Tibial artery (tissue), 4 donors: ENCODE measurements at regions not wholly inside any gene's neighbourhood (a gene's known extent, or its start where the extent isn't known, plus 50 kb on each side); places are given as distances from the start of the nearest gene placed in this dataset.

Experiments
- DNase-seq, 2 donors: peaks; one replicate each; pipeline ENCODE4 v3.0.0-alpha.2; 2019
- H3K27ac ChIP-seq, 2 donors: fragments of 200-600 bp; sonication (generic) in 1 of 2; 1 replicate in 1 of 2; 2 replicates in 1 of 2; pipeline ENCODE4 v1.5.1; 2018 to 2019; ENCODE audit warnings: mild to moderate bottlenecking in 1 of 2
- H3K27me3 ChIP-seq, 2 donors: fragments of 200-600 bp; sonication (generic) in 1 of 2; one replicate each; pipeline versions ENCODE4 v1.5.1 to v1.6.0; 2016 to 2019
- H3K36me3 ChIP-seq, 3 donors: fragments of 200-600 bp; sonication (generic) in 2 of 3; one replicate each; pipeline ENCODE4 v1.5.1; 2016 to 2019; ENCODE audit warnings: mild to moderate bottlenecking in 2 of 3
- H3K4me1 ChIP-seq, 4 donors: fragments of 200-600 bp; sonication (generic) in 2 of 4; 1 replicate in 3 of 4; 2 replicates in 1 of 4; pipeline ENCODE4 v1.5.1; 2016 to 2019
- H3K4me3 ChIP-seq, 2 donors: fragments of 200-600 bp; sonication (generic) in 1 of 2; 1 replicate in 1 of 2; 2 replicates in 1 of 2; pipeline ENCODE4 v1.5.1; 2018 to 2019; ENCODE audit warnings: mild to moderate bottlenecking in 2 of 2
- H3K9me3 ChIP-seq, 3 donors: fragments of 200-600 bp; sonication (generic) in 1 of 3; one replicate each; pipeline ENCODE4 v1.5.1; 2016 to 2019
- intact Hi-C: fragments of 100-400 bp; cut with DNase I; formaldehyde crosslinking; loops from one replicate; pipeline ENCODE4 v1.15.0; 2023; ENCODE audit warnings: low total_unique reads
- TF ChIP-seq, protein P1 (sequence below), 2 experiments: fragments of 200-600 bp in 1 of 2; fragments of 450-650 bp in 1 of 2; IDR thresholded peaks; one replicate each; pipeline ENCODE4 v1.5.1; 2017 to 2019; ENCODE audit warnings: antibody characterized with exemption in 2 of 2, mild to moderate bottlenecking in 1 of 2, moderate library complexity in 1 of 2

DNA sequence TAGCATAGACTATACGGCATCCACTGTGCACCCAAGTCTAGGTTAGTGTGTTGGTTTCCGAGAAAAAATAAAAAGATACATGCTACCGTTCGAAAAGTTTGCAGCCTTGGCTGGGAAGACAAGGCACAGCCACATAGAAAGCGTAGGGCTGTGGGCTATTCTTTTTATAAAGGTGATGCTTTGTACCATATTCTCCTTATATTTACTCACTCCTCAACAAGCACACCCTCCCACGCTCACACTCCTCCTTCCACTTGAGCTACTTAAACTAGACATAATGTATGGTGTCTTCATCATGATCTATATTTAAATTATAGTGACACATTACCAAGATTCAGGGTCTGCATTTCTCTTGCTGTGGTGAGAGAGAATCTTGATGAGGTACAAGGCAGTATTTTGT is 1416.5 kb downstream of the AACS start:
- DNase-seq = no peak
- intact Hi-C loops = no loop called here
- TF ChIP-seq, protein P1, sequence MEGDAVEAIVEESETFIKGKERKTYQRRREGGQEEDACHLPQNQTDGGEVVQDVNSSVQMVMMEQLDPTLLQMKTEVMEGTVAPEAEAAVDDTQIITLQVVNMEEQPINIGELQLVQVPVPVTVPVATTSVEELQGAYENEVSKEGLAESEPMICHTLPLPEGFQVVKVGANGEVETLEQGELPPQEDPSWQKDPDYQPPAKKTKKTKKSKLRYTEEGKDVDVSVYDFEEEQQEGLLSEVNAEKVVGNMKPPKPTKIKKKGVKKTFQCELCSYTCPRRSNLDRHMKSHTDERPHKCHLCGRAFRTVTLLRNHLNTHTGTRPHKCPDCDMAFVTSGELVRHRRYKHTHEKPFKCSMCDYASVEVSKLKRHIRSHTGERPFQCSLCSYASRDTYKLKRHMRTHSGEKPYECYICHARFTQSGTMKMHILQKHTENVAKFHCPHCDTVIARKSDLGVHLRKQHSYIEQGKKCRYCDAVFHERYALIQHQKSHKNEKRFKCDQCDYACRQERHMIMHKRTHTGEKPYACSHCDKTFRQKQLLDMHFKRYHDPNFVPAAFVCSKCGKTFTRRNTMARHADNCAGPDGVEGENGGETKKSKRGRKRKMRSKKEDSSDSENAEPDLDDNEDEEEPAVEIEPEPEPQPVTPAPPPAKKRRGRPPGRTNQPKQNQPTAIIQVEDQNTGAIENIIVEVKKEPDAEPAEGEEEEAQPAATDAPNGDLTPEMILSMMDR (IDR thresholded peaks at IDR 0.05) = no peak
- Histone ChIP-seq H3K4me1 (no peaks in the 10 kb centered on the region), H3K4me3 (no peak overlapping the region), H3K27ac (no peak overlapping the region), H3K27me3 (no peaks in the 10 kb centered on the region), H3K9me3 (no peaks in the 10 kb centered on the region), H3K36me3 (no peaks in the 10 kb centered on the region)

GRCh38 chr12:126482238-126482889 is 1417.1 kb downstream of the AACS start:
- intact Hi-C loops = no loop called here
- no peaks in the 10 kb centered on the region for H3K9me3 ChIP-seq
- H3K36me3 ChIP-seq = no peaks in the 10 kb centered on the region
- no peak overlapping the region for H3K4me3 ChIP-seq
- H3K27me3 ChIP-seq = no peaks in the 10 kb centered on the region
- H3K27ac ChIP-seq = no peak overlapping the region
- DNase-seq = no peak
- no peaks in the 10 kb centered on the region for H3K4me1 ChIP-seq
- TF ChIP-seq, protein P1 (IDR thresholded peaks at IDR 0.05) = no peak

- H3K27ac ChIP-seq = no peak overlapping the region
- TF ChIP-seq, protein P1 (IDR thresholded peaks at IDR 0.05) = no peak
- no peak overlapping the region for H3K4me3 ChIP-seq
- H3K4me1 ChIP-seq = no peaks in the 10 kb centered on the region
- intact Hi-C loops = no loop called here
- H3K27me3 ChIP-seq = no peaks in the 10 kb centered on the region
- H3K36me3 ChIP-seq = no peaks in the 10 kb centered on the region
- H3K9me3 ChIP-seq = no peaks in the 10 kb centered on the region
- DNase-seq = no peak
Measured at GRCh38 chr12:126483145-126484068, 1418.2 kb downstream of the AACS start.

GRCh38 chr12:126487431-126487980 is 1422.3 kb downstream of the AACS start:
- no peaks in the 10 kb centered on the region for H3K36me3 ChIP-seq
- TF ChIP-seq, protein P1 (IDR thresholded peaks at IDR 0.05) = no peak
- no peak overlapping the region for H3K4me3 ChIP-seq
- H3K4me1 ChIP-seq = no peaks in the 10 kb centered on the region
- intact Hi-C loops = no loop called here
- H3K27me3 ChIP-seq = no peaks in the 10 kb centered on the region
- H3K9me3 ChIP-seq = peaks cover 0 to 8% (median 0%) of the 10 kb centered on the region in 3 donors
- no peak overlapping the region for H3K27ac ChIP-seq
- DNase-seq = no peak

DNA sequence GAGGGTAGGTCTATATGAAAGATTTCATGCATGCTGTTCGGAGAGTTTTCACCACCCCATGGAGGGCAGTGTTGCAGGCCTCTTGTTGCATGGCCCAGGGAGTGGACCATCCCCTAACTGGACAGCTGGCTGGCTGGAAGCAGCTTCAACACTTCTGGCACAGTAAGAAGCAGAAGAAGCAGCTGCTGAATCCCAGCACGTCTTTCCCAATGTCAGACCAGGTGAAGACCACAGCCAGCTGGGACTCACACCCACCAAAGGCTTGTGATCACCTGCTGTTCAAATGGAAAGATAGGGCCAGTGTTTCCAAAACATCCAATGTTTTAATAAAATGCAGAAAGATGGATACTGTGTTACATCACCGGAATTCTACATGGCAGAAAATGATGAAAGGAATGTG is 1423.6 kb downstream of the AACS start:
- H3K27me3 ChIP-seq = no peaks in the 10 kb centered on the region
- H3K4me3 ChIP-seq = no peak overlapping the region
- H3K36me3 ChIP-seq = no peaks in the 10 kb centered on the region
- DNase-seq = no peak
- peaks cover 0 to 8% (median 0%) of the 10 kb centered on the region in 3 donors for H3K9me3 ChIP-seq
- H3K4me1 ChIP-seq = no peaks in the 10 kb centered on the region
- intact Hi-C loops = no loop called here
- no peak overlapping the region for H3K27ac ChIP-seq
- TF ChIP-seq, protein P1 (IDR thresholded peaks at IDR 0.05) = no peak
